Neural cell (in vitro differentiated cells): ENCODE measurements at regions not wholly inside any gene's neighbourhood (a gene's known extent, or its start where the extent isn't known, plus 50 kb on each side); places are given as distances from the start of the nearest gene placed in this dataset.

Experiments
- EZH2 ChIP-seq: fragments of 200-600, 300-800 bp; shearing (Covaris generic), sonication (generic); IDR thresholded peaks from 2 replicates; pipeline ENCODE4 v1.6.1; 2014; ENCODE audit warnings: antibody characterized with exemption, low read length, borderline replicate concordance, mild to moderate bottlenecking; ENCODE audit not compliant: insufficient read depth, poor library complexity, severe bottlenecking
- MXI1 ChIP-seq: fragments of 450-650 bp; conservative IDR thresholded peaks from 2 replicates; pipeline ENCODE4 v1.6.1; 2014; ENCODE audit warnings: antibody characterized with exemption, mild to moderate bottlenecking; ENCODE audit not compliant: poor library complexity, severe bottlenecking
- RAD21 ChIP-seq: fragments of 450-650 bp; conservative IDR thresholded peaks from 2 replicates; pipeline ENCODE4 v1.6.1; 2014; ENCODE audit warnings: antibody characterized with exemption, mild to moderate bottlenecking, moderate library complexity
- TAF1 ChIP-seq: IDR thresholded peaks from 2 replicates; pipeline ENCODE4 v1.6.1; 2012; ENCODE audit warnings: low read depth
- TF ChIP-seq, protein P1 (sequence below): fragments of 450-650 bp; IDR thresholded peaks from 2 replicates; pipeline ENCODE4 v1.5.1; 2014; ENCODE audit warnings: antibody characterized with exemption, mild to moderate bottlenecking, moderate library complexity; ENCODE audit not compliant: poor library complexity, severe bottlenecking

DNA sequence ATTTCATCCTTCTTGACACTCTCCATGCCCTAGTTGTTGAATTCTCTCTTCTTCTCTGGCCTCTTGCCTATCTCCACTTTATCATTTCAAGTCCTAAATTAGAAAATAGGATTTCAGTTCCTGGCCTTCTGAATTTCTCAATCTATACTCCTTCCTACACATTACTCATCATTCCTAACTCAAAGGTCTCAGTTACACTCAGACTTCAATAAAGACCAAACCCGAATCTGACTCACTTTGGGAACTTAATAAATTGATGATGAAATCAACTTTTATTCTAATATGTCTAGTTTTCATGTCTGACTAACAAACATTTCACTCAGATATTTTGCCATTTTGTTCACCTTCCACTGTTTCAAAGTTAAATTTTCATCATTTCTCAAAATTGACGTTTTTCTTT lies 113.6 kb upstream of the TSLP start:
- TF ChIP-seq, protein P1, sequence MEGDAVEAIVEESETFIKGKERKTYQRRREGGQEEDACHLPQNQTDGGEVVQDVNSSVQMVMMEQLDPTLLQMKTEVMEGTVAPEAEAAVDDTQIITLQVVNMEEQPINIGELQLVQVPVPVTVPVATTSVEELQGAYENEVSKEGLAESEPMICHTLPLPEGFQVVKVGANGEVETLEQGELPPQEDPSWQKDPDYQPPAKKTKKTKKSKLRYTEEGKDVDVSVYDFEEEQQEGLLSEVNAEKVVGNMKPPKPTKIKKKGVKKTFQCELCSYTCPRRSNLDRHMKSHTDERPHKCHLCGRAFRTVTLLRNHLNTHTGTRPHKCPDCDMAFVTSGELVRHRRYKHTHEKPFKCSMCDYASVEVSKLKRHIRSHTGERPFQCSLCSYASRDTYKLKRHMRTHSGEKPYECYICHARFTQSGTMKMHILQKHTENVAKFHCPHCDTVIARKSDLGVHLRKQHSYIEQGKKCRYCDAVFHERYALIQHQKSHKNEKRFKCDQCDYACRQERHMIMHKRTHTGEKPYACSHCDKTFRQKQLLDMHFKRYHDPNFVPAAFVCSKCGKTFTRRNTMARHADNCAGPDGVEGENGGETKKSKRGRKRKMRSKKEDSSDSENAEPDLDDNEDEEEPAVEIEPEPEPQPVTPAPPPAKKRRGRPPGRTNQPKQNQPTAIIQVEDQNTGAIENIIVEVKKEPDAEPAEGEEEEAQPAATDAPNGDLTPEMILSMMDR = no peak
- TF ChIP-seq RAD21 (no peak), EZH2 (no peak), TAF1 (no peak), MXI1 (no peak)
